Calu3 (cell line): ENCODE measurements at regions not wholly inside any gene's neighbourhood (a gene's known extent, or its start where the extent isn't known, plus 50 kb on each side); places are given as distances from the start of the nearest gene placed in this dataset.

Experiments used
- BruUV-seq: library from RNA; stranded (reverse); fragments of 400-500 nt; replicated peaks from 2 replicates; lab custom pipeline; 2021; lab: Mats Ljungman, UMichigan
- CTCF ChIA-PET: fragments of 300-600 bp; sonication (Branson Sonifier 250); formaldehyde crosslinking; loops from one replicate; lab custom pipeline; 2022; ENCODE audit warnings: antibody characterized with exemption; lab: Charles Lee
- DNase-seq: peaks from one replicate; pipeline ENCODE4 v3.0.0; 2022
- H3K27ac Mint-ChIP-seq: one replicate; pipeline ENCODE4 v1.8.0; 2022; ENCODE audit warnings: mixed read lengths; ENCODE audit not compliant: unreplicated experiment
- H3K27me3 Mint-ChIP-seq: one replicate; pipeline ENCODE4 v1.8.0; 2022; ENCODE audit warnings: mixed read lengths; ENCODE audit not compliant: unreplicated experiment
- H3K36me3 Mint-ChIP-seq: one replicate; pipeline ENCODE4 v1.8.0; 2022; ENCODE audit warnings: mild to moderate bottlenecking, moderate library complexity, mixed read lengths; ENCODE audit not compliant: insufficient read depth, unreplicated experiment
- H3K4me1 Mint-ChIP-seq: one replicate; pipeline ENCODE4 v1.8.0; 2022; ENCODE audit warnings: mild to moderate bottlenecking, low read depth, mixed read lengths; ENCODE audit not compliant: unreplicated experiment
- H3K4me3 Mint-ChIP-seq: one replicate; pipeline ENCODE4 v1.8.0; 2022; ENCODE audit warnings: mild to moderate bottlenecking, low read depth, moderate library complexity, mixed read lengths; ENCODE audit not compliant: unreplicated experiment
- H3K9me3 Mint-ChIP-seq: one replicate; pipeline ENCODE4 v1.8.0; 2022; ENCODE audit warnings: low read depth, mixed read lengths; ENCODE audit not compliant: unreplicated experiment
- intact Hi-C: fragments of 100-400 bp; cut with micrococcal nuclease; formaldehyde crosslinking; loops from one replicate; pipeline ENCODE4 v1.10.0; 2022; ENCODE audit not compliant: unreplicated experiment
- TF ChIP-seq, protein P1 (sequence below): fragments of 200-600 bp; IDR thresholded peaks from one replicate; pipeline ENCODE4 v1.8.0; 2022; ENCODE audit warnings: antibody characterized with exemption; ENCODE audit not compliant: unreplicated experiment

DNA sequence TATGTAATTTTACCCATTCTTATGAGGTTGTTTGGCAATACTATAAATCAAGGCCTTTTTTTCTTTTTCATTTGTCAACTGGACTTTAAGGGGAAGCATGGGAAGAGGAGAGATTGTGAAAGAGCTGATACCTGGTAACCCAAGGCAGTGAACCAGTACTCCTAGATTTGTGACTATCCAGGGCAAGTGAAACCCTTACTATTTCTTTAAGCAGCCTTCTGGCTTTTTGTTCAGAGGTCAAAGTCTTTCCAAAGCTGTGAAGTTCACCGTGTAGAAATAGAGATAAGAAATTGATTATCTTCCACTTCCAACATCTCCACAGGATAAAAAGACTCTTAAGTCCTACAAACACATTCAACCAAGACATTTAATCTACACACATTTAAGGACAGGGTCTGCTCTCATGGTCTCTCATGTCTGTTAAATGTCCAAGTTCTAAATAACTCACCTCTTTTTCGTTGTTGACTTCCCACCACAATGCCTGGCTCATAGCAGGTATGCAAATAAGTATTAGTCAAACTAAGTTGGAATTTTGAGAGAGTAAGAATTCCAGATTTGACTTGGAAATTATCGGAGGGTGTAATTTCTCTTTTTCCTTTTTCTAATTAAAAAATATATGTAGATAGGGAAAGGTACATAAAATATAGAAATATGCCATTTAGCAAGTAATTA, 485.8 kb downstream of the STK39 start:
- no peaks in the 10 kb centered on the region for H3K36me3 Mint-ChIP-seq
- TF ChIP-seq, protein P1, sequence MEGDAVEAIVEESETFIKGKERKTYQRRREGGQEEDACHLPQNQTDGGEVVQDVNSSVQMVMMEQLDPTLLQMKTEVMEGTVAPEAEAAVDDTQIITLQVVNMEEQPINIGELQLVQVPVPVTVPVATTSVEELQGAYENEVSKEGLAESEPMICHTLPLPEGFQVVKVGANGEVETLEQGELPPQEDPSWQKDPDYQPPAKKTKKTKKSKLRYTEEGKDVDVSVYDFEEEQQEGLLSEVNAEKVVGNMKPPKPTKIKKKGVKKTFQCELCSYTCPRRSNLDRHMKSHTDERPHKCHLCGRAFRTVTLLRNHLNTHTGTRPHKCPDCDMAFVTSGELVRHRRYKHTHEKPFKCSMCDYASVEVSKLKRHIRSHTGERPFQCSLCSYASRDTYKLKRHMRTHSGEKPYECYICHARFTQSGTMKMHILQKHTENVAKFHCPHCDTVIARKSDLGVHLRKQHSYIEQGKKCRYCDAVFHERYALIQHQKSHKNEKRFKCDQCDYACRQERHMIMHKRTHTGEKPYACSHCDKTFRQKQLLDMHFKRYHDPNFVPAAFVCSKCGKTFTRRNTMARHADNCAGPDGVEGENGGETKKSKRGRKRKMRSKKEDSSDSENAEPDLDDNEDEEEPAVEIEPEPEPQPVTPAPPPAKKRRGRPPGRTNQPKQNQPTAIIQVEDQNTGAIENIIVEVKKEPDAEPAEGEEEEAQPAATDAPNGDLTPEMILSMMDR: no peak
- H3K27me3 Mint-ChIP-seq: no peaks in the 10 kb centered on the region
- H3K4me3 Mint-ChIP-seq: no peak overlapping the region
- H3K4me1 Mint-ChIP-seq: peaks cover 11% of the 10 kb centered on the region
- CTCF ChIA-PET: interaction anchor here (1.2 kb wide), 1 partner anchor 12 kb away, joined by 3 read pairs; no protein-coding TSS in a partner anchor
- H3K9me3 Mint-ChIP-seq: no peaks in the 10 kb centered on the region
- intact Hi-C loops: no loop called here
- BruUV-seq: no TSS peak
- DNase-seq: no peak
- H3K27ac Mint-ChIP-seq: no peak overlapping the region

DNA sequence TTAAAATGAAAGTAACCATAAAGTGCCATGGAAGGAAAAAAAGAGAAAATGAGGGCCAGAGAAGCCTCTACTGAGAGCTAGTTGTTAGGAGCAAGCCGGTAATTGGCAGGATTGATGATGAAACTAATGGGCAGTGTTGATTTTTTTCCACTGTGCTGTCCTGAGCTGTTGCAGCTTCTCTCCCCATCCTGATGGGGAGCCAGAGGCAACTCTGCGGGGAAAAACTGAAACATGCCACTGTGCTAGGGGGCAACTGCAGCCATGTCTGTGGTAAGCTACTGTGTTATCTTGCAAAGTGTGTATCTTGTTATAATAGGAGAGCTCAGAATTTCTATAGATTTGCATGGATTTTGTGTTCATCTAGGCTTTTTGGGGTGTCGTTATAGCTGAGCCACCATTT, 487.9 kb downstream of the STK39 start:
- TF ChIP-seq, protein P1: no peak
- Mint-ChIP-seq H3K27ac (no peak overlapping the region), H3K9me3 (no peaks in the 10 kb centered on the region), H3K36me3 (no peaks in the 10 kb centered on the region), H3K27me3 (no peaks in the 10 kb centered on the region), H3K4me1 (peaks cover 11% of the 10 kb centered on the region), H3K4me3 (no peak overlapping the region)
- no peak for DNase-seq
- intact Hi-C loops: no loop called here
- CTCF ChIA-PET: no interaction called here
- BruUV-seq: no TSS peak

DNA sequence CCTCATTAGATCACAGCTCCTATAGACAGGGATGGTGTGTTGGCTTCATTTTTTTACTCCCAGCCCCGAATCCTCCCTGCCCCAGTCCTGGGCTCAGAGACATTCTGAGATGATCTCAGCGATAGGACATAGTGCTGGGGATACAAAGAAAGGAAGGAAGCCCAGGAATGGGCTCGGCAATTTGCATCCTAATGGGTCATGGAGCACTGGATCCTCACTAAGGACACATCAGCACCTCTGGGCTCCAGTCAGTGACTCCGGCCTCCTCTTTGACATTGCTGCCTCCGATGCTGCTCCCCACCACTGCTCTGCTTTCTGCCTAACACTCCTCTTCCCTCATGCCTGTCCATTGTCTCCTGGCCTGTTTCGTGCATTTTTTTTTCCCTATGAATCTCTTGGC, 489.1 kb downstream of the STK39 start:
- Mint-ChIP-seq H3K36me3 (no peaks in the 10 kb centered on the region), H3K4me3 (no peak overlapping the region), H3K27ac (no peak overlapping the region), H3K27me3 (no peaks in the 10 kb centered on the region), H3K4me1 (peaks cover 11% of the 10 kb centered on the region), H3K9me3 (no peaks in the 10 kb centered on the region)
- TF ChIP-seq, protein P1: no peak
- DNase-seq: no peak
- intact Hi-C loops: no loop called here
- BruUV-seq: no TSS peak
- CTCF ChIA-PET: no interaction called here

DNA sequence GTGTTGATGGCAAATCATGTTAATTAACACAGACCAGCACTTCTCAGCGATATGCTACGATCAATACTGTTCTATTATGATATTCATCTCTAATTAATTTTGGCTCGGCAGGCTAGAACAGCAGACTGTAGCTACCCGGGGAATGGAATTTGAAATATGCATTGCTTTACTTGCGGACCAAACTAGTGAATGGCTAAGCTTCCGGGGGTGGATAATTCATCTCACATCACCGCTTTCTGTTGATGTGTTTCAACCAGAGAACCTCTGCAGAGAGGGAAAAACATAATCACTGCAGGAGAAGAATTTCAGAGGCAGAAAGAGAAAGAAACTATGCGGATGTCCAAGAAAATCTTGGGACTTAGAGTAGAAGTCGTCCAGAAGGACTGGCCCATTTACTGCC, 490.9 kb downstream of the STK39 start:
- no peak for DNase-seq

More for the DNA sequence above, 490.9 kb downstream of the STK39 start:
- Mint-ChIP-seq H3K4me3 (no peak overlapping the region), H3K4me1 (peaks cover 4% of the 10 kb centered on the region), H3K27me3 (no peaks in the 10 kb centered on the region), H3K36me3 (no peaks in the 10 kb centered on the region), H3K9me3 (no peaks in the 10 kb centered on the region), H3K27ac (no peak overlapping the region)
- CTCF ChIA-PET: no interaction called here
- BruUV-seq: no TSS peak
- intact Hi-C loops: no loop called here
- TF ChIP-seq, protein P1: no peak
